HCT116 (cell line): ENCODE measurements at regions not wholly inside any gene's neighbourhood (a gene's known extent, or its start where the extent isn't known, plus 50 kb on each side); places are given as distances from the start of the nearest gene placed in this dataset.

Source experiments
- ATAC-seq: fragments of 200-7000 bp; cut with Tn5 transposase; 2 replicates; pipeline ENCODE4 v1.9.1; 2020; ENCODE audit warnings: mild to moderate bottlenecking, moderate library complexity
- BruUV-seq: library from RNA; stranded (reverse); fragments of 400-500 nt; replicated peaks from 2 replicates; lab custom pipeline; 2021; lab: Mats Ljungman, UMichigan
- CTCF ChIA-PET: fragments of 300-600 bp; sonication (Branson Sonifier 250); formaldehyde crosslinking; loops from one replicate; lab custom pipeline; 2021; ENCODE audit warnings: antibody characterized with exemption; lab: Charles Lee
- POLR2A ChIA-PET: fragments of 300-600, 350-600 bp; sonication (Branson Sonifier 250); formaldehyde crosslinking; loops from one replicate; lab custom pipeline; 2021; ENCODE audit warnings: antibody characterized with exemption; lab: Charles Lee
- RAD21 ChIA-PET, 2 experiments: fragments of 300-600 bp; sonication (Branson Sonifier 250); formaldehyde crosslinking; loops; one replicate each; lab custom pipeline; 2023; ENCODE audit warnings: low total read pairs in 2 of 2; ENCODE audit not compliant: uncharacterized antibody in 2 of 2, unreplicated experiment in 2 of 2, low non-redundant PET in 1 of 2; lab: Charles Lee
- DNase-seq: peaks from one replicate; pipeline ENCODE4 v3.0.0-alpha.2; 2010; ENCODE audit warnings: low read depth, low spot score
- H2AFZ ChIP-seq: fragments of 200-600 bp; shearing (Covaris generic), sonication (generic); 2 replicates; pipeline ENCODE4 v1.6.1; 2017; ENCODE audit warnings: low read depth, mixed run types, mixed read lengths, antibody characterized with exemption, low read length; ENCODE audit not compliant: poor library complexity, severe bottlenecking
- H3K27ac ChIP-seq: 2 replicates; pipeline ENCODE4 v1.5.1; 2012; ENCODE audit warnings: low read depth, low read length
- H3K27me3 ChIP-seq: fragments of 200-600 bp; sonication (generic); 2 replicates; pipeline ENCODE4 v1.6.1; 2016; ENCODE audit warnings: mixed run types, low read length, mixed read lengths; ENCODE audit not compliant: insufficient read depth
- H3K36me3 ChIP-seq, 2 experiments: fragments of 200-500 bp in 1 of 2; fragments of 200-600 bp in 1 of 2; sonication (Bioruptor generic) in 1 of 2; sonication (generic) in 1 of 2; 2 replicates each; pipeline versions ENCODE4 v1.5.1 to v1.6.1; 2014 to 2016; ENCODE audit warnings: low read length in 2 of 2, inconsistent platforms in 1 of 2, mixed read lengths in 1 of 2, mixed run types in 1 of 2; ENCODE audit not compliant: insufficient read depth in 2 of 2, control insufficient read depth in 1 of 2
- H3K4me1 ChIP-seq, 2 experiments: fragments of 200-600 bp in 1 of 2; sonication (generic) in 1 of 2; 2 replicates each; pipeline versions ENCODE4 v1.5.1 to v1.6.1; 2012 to 2017; ENCODE audit warnings: low read length in 2 of 2, inconsistent platforms in 1 of 2, mild to moderate bottlenecking in 1 of 2, mixed read lengths in 1 of 2, mixed run types in 1 of 2, moderate library complexity in 1 of 2; ENCODE audit not compliant: insufficient read depth in 2 of 2, control insufficient read depth in 1 of 2
- H3K4me2 ChIP-seq: fragments of 200-600 bp; sonication (generic); 2 replicates; pipeline ENCODE4 v1.6.1; 2017; ENCODE audit warnings: mixed run types, low read length, mixed read lengths
- H3K4me3 ChIP-seq, 2 experiments: fragments of 200-600 bp in 1 of 2; sonication (generic) in 1 of 2; replicated peaks in 1 of 2; 2 replicates each; pipeline ENCODE4 v1.5.1; 2011 to 2016; ENCODE audit warnings: low read length in 2 of 2, control low read depth in 1 of 2, low read depth in 1 of 2, mild to moderate bottlenecking in 1 of 2, mixed read lengths in 1 of 2, mixed run types in 1 of 2
- H3K79me2 ChIP-seq: fragments of 200-600 bp; sonication (generic); 2 replicates; pipeline ENCODE4 v1.6.1; 2017; ENCODE audit warnings: mild to moderate bottlenecking, mixed run types, low read length, moderate library complexity, mixed read lengths; ENCODE audit not compliant: insufficient read depth
- H3K9ac ChIP-seq: fragments of 200-600 bp; sonication (generic); 2 replicates; pipeline ENCODE4 v1.6.1; 2016; ENCODE audit warnings: low read length, mixed read lengths
- H3K9me2 ChIP-seq: fragments of 200-600 bp; sonication (generic), shearing (Covaris generic); 2 replicates; pipeline ENCODE4 v1.6.1; 2017; ENCODE audit warnings: mixed run types, mild to moderate bottlenecking, moderate library complexity; ENCODE audit not compliant: insufficient read depth
- H3K9me3 ChIP-seq, 2 experiments: fragments of 200-500 bp in 1 of 2; fragments of 200-600 bp in 1 of 2; sonication (Bioruptor generic) in 1 of 2; sonication (generic) in 1 of 2; 2 replicates each; pipeline ENCODE4 v1.6.1; 2014 to 2017; ENCODE audit warnings: low read length in 2 of 2, mixed read lengths in 2 of 2, inconsistent platforms in 1 of 2, low read depth in 1 of 2, mild to moderate bottlenecking in 1 of 2, mixed run types in 1 of 2, moderate library complexity in 1 of 2; ENCODE audit not compliant: control insufficient read depth in 1 of 2, insufficient read depth in 1 of 2
- H4K20me1 ChIP-seq: fragments of 200-600 bp; sonication (generic), shearing (Covaris generic); 2 replicates; pipeline ENCODE4 v1.6.1; 2017; ENCODE audit warnings: mixed run types, mild to moderate bottlenecking, moderate library complexity; ENCODE audit not compliant: insufficient read depth
- CBX3 ChIP-seq: IDR thresholded peaks from 2 replicates; pipeline ENCODE4 v1.6.1; 2012; ENCODE audit warnings: low read depth
- CEBPB ChIP-seq: IDR thresholded peaks from 2 replicates; pipeline ENCODE4 v1.6.1; 2012; ENCODE audit warnings: low read depth
- EZH2 ChIP-seq: fragments of 200-600 bp; sonication (generic); IDR thresholded peaks from 2 replicates; pipeline ENCODE4 v1.6.1; 2017; ENCODE audit warnings: antibody characterized with exemption, mixed run types
- EZH2phosphoT487 ChIP-seq: fragments of 200-600 bp; IDR thresholded peaks from 2 replicates; pipeline ENCODE4 v1.6.1; 2018; ENCODE audit warnings: antibody characterized with exemption, borderline replicate concordance
- FOSL1 ChIP-seq: IDR thresholded peaks from 2 replicates; pipeline ENCODE4 v1.6.1; 2012; ENCODE audit warnings: low read depth
- JUND ChIP-seq: IDR thresholded peaks from 2 replicates; pipeline ENCODE4 v1.6.1; 2012
- POLR2A ChIP-seq: IDR thresholded peaks from 2 replicates; pipeline ENCODE4 v1.7.0; 2011; ENCODE audit warnings: borderline replicate concordance; ENCODE audit not compliant: insufficient read depth, insufficient read length; ENCODE audit errors: extremely low read depth
- RAD21 ChIP-seq: IDR thresholded peaks from 2 replicates; pipeline ENCODE4 v1.6.1; 2012; ENCODE audit warnings: low read depth, mild to moderate bottlenecking
- SP1 ChIP-seq: IDR thresholded peaks from 2 replicates; pipeline ENCODE4 v1.6.1; 2012; ENCODE audit warnings: low read depth
- TCF7L2 ChIP-seq: IDR thresholded peaks from 2 replicates; pipeline ENCODE4 v1.7.0; 2011; ENCODE audit warnings: borderline replicate concordance, inconsistent platforms; ENCODE audit not compliant: insufficient read depth, insufficient read length; ENCODE audit errors: extremely low read depth
- ZNF274 ChIP-seq: fragments of 200-500 bp; sonication (Bioruptor generic); IDR thresholded peaks from 2 replicates; pipeline ENCODE4 v1.6.1; 2014; ENCODE audit warnings: mild to moderate bottlenecking, low read depth, low read length, inconsistent platforms
- intact Hi-C: fragments of 100-400 bp; cut with micrococcal nuclease; formaldehyde crosslinking; loops from 2 replicates; pipeline ENCODE4 v1.10.0; 2022
- TF ChIP-seq, protein P1 (sequence below), 3 experiments: fragments of 200-600 bp in 1 of 3; sonication (generic) in 1 of 3; IDR thresholded peaks in 2 of 3; conservative IDR thresholded peaks in 1 of 3; 2 replicates each; pipeline ENCODE4 v1.5.1; 2012 to 2017; ENCODE audit warnings: low read depth in 2 of 3, low read length in 2 of 3, antibody characterized with exemption in 1 of 3, borderline replicate concordance in 1 of 3, control low read depth in 1 of 3, mild to moderate bottlenecking in 1 of 3, mixed read lengths in 1 of 3, mixed run types in 1 of 3, moderate library complexity in 1 of 3; ENCODE audit not compliant: insufficient read depth in 1 of 3

DNA sequence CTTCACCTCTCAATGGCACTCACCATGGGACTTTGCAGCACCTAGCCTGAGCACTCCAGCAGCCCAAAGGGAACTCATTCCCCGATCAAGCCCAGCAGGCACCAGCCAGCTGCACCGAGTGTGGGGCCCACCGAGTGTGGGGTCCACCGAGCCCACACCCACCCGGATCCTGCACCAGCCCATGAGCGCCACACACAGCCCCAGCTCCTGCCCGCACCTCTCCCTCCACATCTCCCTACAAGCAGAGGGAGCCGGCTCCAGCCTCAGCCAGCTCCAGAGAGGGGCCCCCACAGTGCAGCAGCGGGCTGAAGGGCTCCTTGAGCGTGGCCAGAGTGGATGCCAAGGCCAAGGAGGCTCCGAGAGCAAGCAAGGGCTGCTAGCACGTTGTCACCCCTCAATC, 1182.4 kb downstream of the HACE1 start:
- no peaks in the 10 kb centered on the region for H3K36me3 ChIP-seq
- no peak overlapping the region for H3K9ac ChIP-seq
- no peak overlapping the region for H2AFZ ChIP-seq
- H3K4me2 ChIP-seq, result no peak overlapping the region
- no TSS peak for BruUV-seq
- ATAC-seq, result no peak
- no peaks in the 10 kb centered on the region for H4K20me1 ChIP-seq
- H3K27me3 ChIP-seq, result no peaks in the 10 kb centered on the region
- no peaks in the 10 kb centered on the region for H3K79me2 ChIP-seq
- intact Hi-C loops, result no loop called here
- no peak for TF ChIP-seq CEBPB
- TF ChIP-seq SP1, result no peak
- TF ChIP-seq, protein P1, sequence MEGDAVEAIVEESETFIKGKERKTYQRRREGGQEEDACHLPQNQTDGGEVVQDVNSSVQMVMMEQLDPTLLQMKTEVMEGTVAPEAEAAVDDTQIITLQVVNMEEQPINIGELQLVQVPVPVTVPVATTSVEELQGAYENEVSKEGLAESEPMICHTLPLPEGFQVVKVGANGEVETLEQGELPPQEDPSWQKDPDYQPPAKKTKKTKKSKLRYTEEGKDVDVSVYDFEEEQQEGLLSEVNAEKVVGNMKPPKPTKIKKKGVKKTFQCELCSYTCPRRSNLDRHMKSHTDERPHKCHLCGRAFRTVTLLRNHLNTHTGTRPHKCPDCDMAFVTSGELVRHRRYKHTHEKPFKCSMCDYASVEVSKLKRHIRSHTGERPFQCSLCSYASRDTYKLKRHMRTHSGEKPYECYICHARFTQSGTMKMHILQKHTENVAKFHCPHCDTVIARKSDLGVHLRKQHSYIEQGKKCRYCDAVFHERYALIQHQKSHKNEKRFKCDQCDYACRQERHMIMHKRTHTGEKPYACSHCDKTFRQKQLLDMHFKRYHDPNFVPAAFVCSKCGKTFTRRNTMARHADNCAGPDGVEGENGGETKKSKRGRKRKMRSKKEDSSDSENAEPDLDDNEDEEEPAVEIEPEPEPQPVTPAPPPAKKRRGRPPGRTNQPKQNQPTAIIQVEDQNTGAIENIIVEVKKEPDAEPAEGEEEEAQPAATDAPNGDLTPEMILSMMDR (IDR thresholded peaks at IDR 0.05 in 2 of 3, conservative IDR thresholded peaks at IDR 0.05 in 1 of 3; ENCODE audit: borderline replicate concordance in 1 of 3, insufficient read depth in 1 of 3, low read depth in 2 of 3, low read length in 2 of 3), result no peak
- no peak for TF ChIP-seq JUND
- no peak for TF ChIP-seq CBX3
- TF ChIP-seq EZH2, result no peak
- TF ChIP-seq POLR2A, result no peak
- no peak for TF ChIP-seq ZNF274
- no peak for TF ChIP-seq RAD21
- POLR2A ChIA-PET, result no interaction called here
- H3K9me3 ChIP-seq, result no peaks in the 10 kb centered on the region
- RAD21 ChIA-PET, result no interaction called here
- H3K4me3 ChIP-seq, result no peak overlapping the region
- H3K4me1 ChIP-seq, result no peaks in the 10 kb centered on the region
- no peak for DNase-seq
- CTCF ChIA-PET, result no interaction called here
- H3K27ac ChIP-seq, result no peak overlapping the region
- no peaks in the 10 kb centered on the region for H3K9me2 ChIP-seq

DNA sequence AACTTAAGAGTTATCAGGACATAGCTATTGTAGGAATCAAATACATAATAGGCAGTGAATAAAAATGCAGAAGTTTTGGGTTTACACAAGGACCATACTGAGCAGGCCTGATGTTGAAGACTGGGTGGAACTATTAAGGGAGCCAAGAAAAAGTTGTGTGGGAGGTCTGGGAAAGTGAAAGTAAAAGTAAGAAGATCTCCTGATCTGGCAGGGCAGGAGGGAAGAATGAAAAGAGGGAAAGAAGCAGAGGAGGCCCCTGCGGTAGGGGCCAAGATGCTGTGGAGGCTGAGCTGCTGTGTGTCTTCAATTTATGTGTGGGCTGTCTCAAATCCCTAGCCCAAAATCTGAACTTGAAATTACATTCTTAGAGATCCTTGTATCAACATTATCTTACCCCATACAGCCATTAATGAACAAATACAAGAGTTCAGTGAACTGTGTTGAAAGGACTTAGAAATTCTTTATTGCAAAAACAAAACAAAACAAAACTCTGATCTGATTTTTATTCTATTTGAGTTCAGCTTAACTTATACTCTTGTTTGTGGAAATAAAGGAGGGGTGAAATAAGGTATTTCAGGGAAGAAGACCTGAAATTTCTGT, 1183.8 kb downstream of the HACE1 start:
- no peaks in the 10 kb centered on the region for H3K79me2 ChIP-seq
- no peak overlapping the region for H3K27ac ChIP-seq
- ATAC-seq (no peak), DNase-seq (no peak)
- no peaks in the 10 kb centered on the region for H3K36me3 ChIP-seq
- H3K4me1 ChIP-seq, result no peaks in the 10 kb centered on the region
- no peak overlapping the region for H3K4me3 ChIP-seq
- H3K4me2 ChIP-seq, result peak overlapping the region; percentile 39; the same call in 1 of the 2 replicates
- POLR2A ChIA-PET, result no interaction called here
- no TSS peak for BruUV-seq
- RAD21 ChIA-PET, result no interaction called here
- H3K27me3 ChIP-seq, result no peaks in the 10 kb centered on the region
- no peaks in the 10 kb centered on the region for H3K9me3 ChIP-seq
- H3K9me2 ChIP-seq, result peaks cover 3% of the 10 kb centered on the region; the same call in 1 of the 2 replicates
- no peak overlapping the region for H2AFZ ChIP-seq
- no peak overlapping the region for H3K9ac ChIP-seq
- H4K20me1 ChIP-seq, result no peaks in the 10 kb centered on the region
- intact Hi-C loops, result no loop called here
- CTCF ChIA-PET, result no interaction called here
- TF ChIP-seq TCF7L2, result no peak
- no peak for TF ChIP-seq FOSL1
- TF ChIP-seq CEBPB, result no peak
- no peak for TF ChIP-seq EZH2phosphoT487
- TF ChIP-seq CBX3, result no peak
